GM12878 (cell line): ENCODE measurements at regions not wholly inside any gene's neighbourhood (a gene's known extent, or its start where the extent isn't known, plus 50 kb on each side); places are given as distances from the start of the nearest gene placed in this dataset.

ENCODE experiments used
- ATAC-seq: fragments of 200-7000 bp; cut with Tn5 transposase; 3 replicates; pipeline ENCODE4 v1.9.1; 2020; ENCODE audit warnings: mild to moderate bottlenecking, moderate library complexity
- BruUV-seq: library from RNA; stranded (reverse); fragments of 400-500 nt; replicated peaks from 2 replicates; lab custom pipeline; 2021; lab: Mats Ljungman, UMichigan
- CTCF ChIA-PET: fragments of 300-600 bp; sonication (Branson Sonifier 250); formaldehyde crosslinking; extraction: SDS; loops from one replicate; lab custom pipeline; 2021; ENCODE audit warnings: inconsistent platforms; lab: Yijun Ruan, JAX
- POLR2A ChIA-PET: fragments of 350-600 bp; formaldehyde crosslinking; extraction: SDS; loops from one replicate; lab custom pipeline; 2021; ENCODE audit warnings: inconsistent platforms; lab: Charles Lee
- RAD21 ChIA-PET: fragments of 300-600 bp; sonication (Branson Sonifier 250); formaldehyde crosslinking; loops from one replicate; lab custom pipeline; 2023; ENCODE audit warnings: antibody characterized with exemption; ENCODE audit not compliant: unreplicated experiment; lab: Charles Lee
- SMC1A ChIA-PET: fragments of 300-600 bp; sonication (Branson Sonifier 250); formaldehyde crosslinking; loops from one replicate; lab custom pipeline; 2023; ENCODE audit not compliant: unreplicated experiment, uncharacterized antibody; lab: Charles Lee
- DNase-seq: peaks from one replicate; pipeline ENCODE4 v3.0.0-alpha.2; 2011; ENCODE audit warnings: low read depth, low spot score
- FAIRE-seq: peaks from 3 replicates; lab custom pipeline; 2011; peaks lifted over from hg19 to GRCh38; lab: Jason Lieb, UNC
- H2AFZ ChIP-seq: 2 replicates; pipeline ENCODE4 v1.6.0; 2011; ENCODE audit warnings: low read depth, low read length, control low read depth; ENCODE audit not compliant: control insufficient read depth
- H3K27ac ChIP-seq: 2 replicates; pipeline ENCODE4 v1.5.1; 2011; ENCODE audit warnings: control low read depth; ENCODE audit not compliant: control insufficient read depth, insufficient read depth
- H3K27me3 ChIP-seq, 2 experiments: replicated peaks in 1 of 2; 2 replicates each; pipeline versions ENCODE4 v1.6.0 to v1.6.1; 2011; ENCODE audit warnings: low read length in 1 of 2; ENCODE audit not compliant: control insufficient read depth in 2 of 2, insufficient read depth in 2 of 2
- H3K36me3 ChIP-seq, 2 experiments: 2 replicates each; pipeline ENCODE4 v1.5.1; 2011; ENCODE audit warnings: low read length in 1 of 2; ENCODE audit not compliant: control insufficient read depth in 2 of 2, insufficient read depth in 2 of 2
- H3K4me1 ChIP-seq: 2 replicates; pipeline ENCODE4 v1.6.1; 2011; ENCODE audit warnings: mild to moderate bottlenecking, low read length, moderate library complexity, mixed read lengths; ENCODE audit not compliant: control insufficient read depth, insufficient read depth
- H3K4me2 ChIP-seq: 2 replicates; pipeline ENCODE4 v1.6.0; 2011; ENCODE audit warnings: control low read depth; ENCODE audit not compliant: control insufficient read depth, insufficient read depth
- H3K4me3 ChIP-seq: fragments of 200-600 bp; sonication (generic); 2 replicates; pipeline ENCODE4 v1.5.1; 2016
- H3K79me2 ChIP-seq: 2 replicates; pipeline ENCODE4 v1.6.0; 2011; ENCODE audit warnings: low read length; ENCODE audit not compliant: control insufficient read depth, insufficient read depth
- H3K9ac ChIP-seq: 2 replicates; pipeline ENCODE4 v1.8.0; 2011; ENCODE audit warnings: low read length, control low read depth, mixed read lengths; ENCODE audit not compliant: control insufficient read depth, insufficient read depth
- H3K9me3 ChIP-seq: replicated peaks from 3 replicates; pipeline ENCODE4 v1.5.1; 2011; ENCODE audit warnings: mild to moderate bottlenecking, low read length; ENCODE audit not compliant: control insufficient read depth, insufficient read depth
- H4K20me1 ChIP-seq: 2 replicates; pipeline ENCODE4 v1.6.0; 2011; ENCODE audit not compliant: control insufficient read depth, insufficient read depth
- ATF7 ChIP-seq: fragments of 450-650 bp; IDR thresholded peaks from 2 replicates; pipeline ENCODE4 v1.6.1; 2016; ENCODE audit warnings: low read depth, mild to moderate bottlenecking
- BCLAF1 ChIP-seq: fragments of 450-650 bp; IDR thresholded peaks from 2 replicates; pipeline ENCODE4 v1.6.1; 2017; ENCODE audit warnings: antibody characterized with exemption, mild to moderate bottlenecking, moderate library complexity
- CEBPZ ChIP-seq: fragments of 150-350 bp; IDR thresholded peaks from 2 replicates; pipeline ENCODE4 v1.6.1; 2016; ENCODE audit warnings: low read depth, low read length
- CREB1 ChIP-seq: IDR thresholded peaks from 2 replicates; pipeline ENCODE4 v1.6.1; 2012; ENCODE audit warnings: low read depth, mild to moderate bottlenecking, inconsistent platforms
- EED ChIP-seq: sonication (generic); IDR thresholded peaks from 2 replicates; pipeline ENCODE4 v1.6.1; 2016; ENCODE audit warnings: antibody characterized with exemption, low read depth
- HCFC1 ChIP-seq: fragments of 150-350 bp; IDR thresholded peaks from 2 replicates; pipeline ENCODE4 v1.6.1; 2014; ENCODE audit warnings: low read length
- HSF1 ChIP-seq: fragments of 150-350 bp; IDR thresholded peaks from 2 replicates; pipeline ENCODE4 v1.6.1; 2014; ENCODE audit warnings: mild to moderate bottlenecking, low read depth, low read length
- MTA3 ChIP-seq: IDR thresholded peaks from 2 replicates; pipeline ENCODE4 v1.6.1; 2012; ENCODE audit warnings: low read length, inconsistent platforms, borderline replicate concordance
- MYC ChIP-seq: IDR thresholded peaks from 2 replicates; pipeline ENCODE4 v1.6.1; 2011; ENCODE audit warnings: mild to moderate bottlenecking, low read length, moderate library complexity, inconsistent platforms; ENCODE audit not compliant: insufficient read depth, insufficient replicate concordance, insufficient read length, severe bottlenecking
- NBN ChIP-seq: fragments of 450-650 bp; IDR thresholded peaks from 2 replicates; pipeline ENCODE4 v1.6.1; 2016
- PBX3 ChIP-seq: IDR thresholded peaks from 2 replicates; pipeline ENCODE4 v1.6.1; 2011; ENCODE audit warnings: mild to moderate bottlenecking, low read depth, low read length, moderate library complexity; ENCODE audit not compliant: insufficient replicate concordance
- POU2F2 ChIP-seq: IDR thresholded peaks from 3 replicates; pipeline ENCODE4 v1.6.1; 2011; ENCODE audit warnings: low read depth, mild to moderate bottlenecking, low read length, borderline replicate concordance
- SIX5 ChIP-seq: IDR thresholded peaks from 2 replicates; pipeline ENCODE4 v1.6.1; 2011; ENCODE audit warnings: mild to moderate bottlenecking, low read depth, low read length, moderate library complexity; ENCODE audit not compliant: severe bottlenecking
- SMAD1 ChIP-seq: fragments of 450-650 bp; IDR thresholded peaks from 2 replicates; pipeline ENCODE4 v1.6.1; 2018; ENCODE audit warnings: mild to moderate bottlenecking, low read depth; ENCODE audit not compliant: partially characterized antibody
- SUPT20H ChIP-seq: IDR thresholded peaks from 2 replicates; pipeline ENCODE4 v1.6.1; 2011; ENCODE audit warnings: low read depth, mild to moderate bottlenecking, low read length, moderate library complexity, borderline replicate concordance; ENCODE audit not compliant: control insufficient read depth
- TCF7 ChIP-seq: IDR thresholded peaks from 2 replicates; pipeline ENCODE4 v1.6.1; 2014; ENCODE audit warnings: antibody characterized with exemption, borderline replicate concordance
- WGBS: methylation state at CpG from one replicate; pipeline ENCODE4 v1.1.6; 2016; ENCODE audit warnings: low lambda C conversion rate; ENCODE audit not compliant: insufficient replicate concordance, insufficient coverage; ENCODE audit errors: missing lambda C conversion rate; 5-methylcytosine and 5-hydroxymethylcytosine counted together
- in situ Hi-C: fragments of 300-500 bp; cut with MboI; formaldehyde crosslinking; loops from 9 replicates; pipeline ENCODE4 v1.14.3; 2018; ENCODE audit warnings: mixed read lengths
- intact Hi-C: fragments of 100-400 bp; cut with micrococcal nuclease; formaldehyde crosslinking; loops from one replicate; pipeline ENCODE4 v1.14.2; 2022; ENCODE audit not compliant: unreplicated experiment

- H3K36me3 ChIP-seq = no peaks in the 10 kb centered on the region
- FAIRE-seq = no peak
- ATAC-seq = no peak
- WGBS = 0% methylated on average over 2 of the region's 2 CpGs
- H3K4me2 ChIP-seq = no peak overlapping the region
- no peak overlapping the region for H2AFZ ChIP-seq
- ChIA-PET POLR2A (no interaction called here), SMC1A (no interaction called here), CTCF (no interaction called here), RAD21 (no interaction called here)
- H3K9ac ChIP-seq = no peak overlapping the region
- H3K4me1 ChIP-seq = no peaks in the 10 kb centered on the region
- no TSS peak for BruUV-seq
- no peak for DNase-seq
- H3K9me3 ChIP-seq = no peaks in the 10 kb centered on the region
- H3K27me3 ChIP-seq = no peaks in the 10 kb centered on the region
- intact Hi-C loops (no loop called here), in situ Hi-C loops (no loop called here)
- H3K4me3 ChIP-seq = no peak overlapping the region
- H4K20me1 ChIP-seq = no peaks in the 10 kb centered on the region
- H3K79me2 ChIP-seq = no peaks in the 10 kb centered on the region
- H3K27ac ChIP-seq = no peak overlapping the region
- TF ChIP-seq POU2F2 (no peak), MTA3 (no peak), HCFC1 (no peak), MYC (no peak), EED (no peak), CREB1 (no peak), NBN (no peak), SUPT20H (no peak), HSF1 (no peak), TCF7 (no peak), BCLAF1 (no peak), SIX5 (no peak), SMAD1 (no peak), CEBPZ (no peak), PBX3 (no peak), ATF7 (no peak)
These were observed 639.0 kb downstream of the CENPC start for GRCh38 chr4:66906314-66906713.
